K562 (cell line): ENCODE measurements at regions not wholly inside any gene's neighbourhood (a gene's known extent, or its start where the extent isn't known, plus 50 kb on each side); places are given as distances from the start of the nearest gene placed in this dataset.

Source experiments
- ATAC-seq: fragments of 200-7000 bp; cut with Tn5 transposase; 3 replicates; pipeline ENCODE4 v1.9.1; 2020; ENCODE audit warnings: moderate library complexity
- BruUV-seq: library from RNA; stranded (reverse); fragments of 400-500 nt; replicated peaks from 2 replicates; lab custom pipeline; 2021; lab: Mats Ljungman, UMichigan
- CTCF ChIA-PET: fragments of 300-600 bp; formaldehyde crosslinking; extraction: SDS; loops from one replicate; lab custom pipeline; 2021; ENCODE audit warnings: low intra/inter-chr PET ratio; lab: Yijun Ruan, JAX
- POLR2A ChIA-PET: fragments of 300-600, 350-650 bp; sonication (Branson Sonifier 250); formaldehyde crosslinking; extraction: SDS; loops from one replicate; lab custom pipeline; 2021; ENCODE audit warnings: antibody characterized with exemption, inconsistent platforms; lab: Yijun Ruan, JAX
- DNase-seq, 4 experiments: peaks; one replicate each; pipeline versions ENCODE4 v3.0.0 to v3.0.0-alpha.2; 2011 to 2018; ENCODE audit warnings: low spot score in 3 of 4, mixed read lengths in 3 of 4; ENCODE audit errors: extremely low read depth in 1 of 4
- FAIRE-seq: peaks from 2 replicates; lab custom pipeline; 2011; peaks lifted over from hg19 to GRCh38; lab: Jason Lieb, UNC
- H2AFZ ChIP-seq: 2 replicates; pipeline ENCODE4 v1.6.0; 2011; ENCODE audit warnings: low read depth, low read length, control low read depth, inconsistent platforms
- H3K27ac ChIP-seq: fragments of 200-600 bp; 3 replicates; pipeline ENCODE4 v1.8.0; 2011; ENCODE audit warnings: low read depth, mild to moderate bottlenecking, control low read depth, inconsistent platforms, low read length, moderate library complexity, mixed read lengths; ENCODE audit errors: extremely low read depth
- H3K27me3 ChIP-seq, 2 experiments: fragments of 300-600 bp in 1 of 2; 2 replicates in 1 of 2; 3 replicates in 1 of 2; pipeline versions ENCODE4 v1.6.0 to v1.8.0; 2011; ENCODE audit warnings: inconsistent platforms in 2 of 2, low read length in 2 of 2, mild to moderate bottlenecking in 1 of 2, mixed read lengths in 1 of 2, moderate library complexity in 1 of 2; ENCODE audit not compliant: control insufficient read depth in 2 of 2, insufficient read depth in 2 of 2
- H3K36me3 ChIP-seq: fragments of 300-600 bp; 3 replicates; pipeline ENCODE4 v1.8.0; 2011; ENCODE audit warnings: mild to moderate bottlenecking, low read length, inconsistent platforms; ENCODE audit not compliant: control insufficient read depth, insufficient read depth
- H3K4me1 ChIP-seq, 2 experiments: fragments of 200-600 bp in 1 of 2; replicated peaks in 1 of 2; 2 replicates in 1 of 2; 3 replicates in 1 of 2; pipeline versions ENCODE4 v1.5.1 to v1.8.0; 2011; ENCODE audit warnings: inconsistent platforms in 2 of 2, low read length in 2 of 2, mild to moderate bottlenecking in 1 of 2, mixed read lengths in 1 of 2, moderate library complexity in 1 of 2; ENCODE audit not compliant: control insufficient read depth in 2 of 2, insufficient read depth in 2 of 2
- H3K4me2 ChIP-seq: 2 replicates; pipeline ENCODE4 v1.6.1; 2011; ENCODE audit warnings: low read length, control low read depth, inconsistent platforms, mixed read lengths; ENCODE audit not compliant: insufficient read depth
- H3K4me3 ChIP-seq: fragments of 200-600 bp; sonication (generic), shearing (Covaris generic); 2 replicates; pipeline ENCODE4 v1.5.1; 2016; ENCODE audit warnings: control low read depth, inconsistent platforms
- H3K79me2 ChIP-seq: fragments of 200-600 bp; 3 replicates; pipeline ENCODE4 v1.8.0; 2011; ENCODE audit warnings: low read length, inconsistent platforms; ENCODE audit not compliant: control insufficient read depth, insufficient read depth
- H3K9ac ChIP-seq, 2 experiments: 2 replicates each; pipeline versions ENCODE4 v1.6.0 to v1.6.1; 2011; ENCODE audit warnings: low read depth in 2 of 2, low read length in 2 of 2, control low read depth in 1 of 2, inconsistent platforms in 1 of 2, mild to moderate bottlenecking in 1 of 2, mixed read lengths in 1 of 2; ENCODE audit not compliant: insufficient read depth in 1 of 2
- H3K9me1 ChIP-seq: one replicate; pipeline ENCODE4 v1.6.0; 2011; ENCODE audit warnings: inconsistent platforms, mild to moderate bottlenecking, low read length, moderate library complexity; ENCODE audit not compliant: control insufficient read depth, insufficient read depth
- H3K9me3 ChIP-seq: replicated peaks from 2 replicates; pipeline ENCODE4 v1.5.1; 2011; ENCODE audit warnings: low read depth, low read length, inconsistent platforms; ENCODE audit not compliant: control insufficient read depth, insufficient read depth
- H4K20me1 ChIP-seq: replicated peaks from 2 replicates; pipeline ENCODE4 v1.6.1; 2011; ENCODE audit warnings: low read length, inconsistent platforms, mixed read lengths; ENCODE audit not compliant: control insufficient read depth, insufficient read depth
- CLOCK ChIP-seq: fragments of 250-450 bp; sonication (Bioruptor Pico); IDR thresholded peaks from 2 replicates; pipeline ENCODE4 v1.4.0; 2020; ENCODE audit warnings: mild to moderate bottlenecking, moderate library complexity, borderline replicate concordance
- FOXJ3 ChIP-seq: sonication (generic); formaldehyde crosslinking; IDR thresholded peaks from 2 replicates; pipeline ENCODE4 v1.4.0; 2020; ENCODE audit warnings: mild to moderate bottlenecking, missing genetic modification reagents
- GTF2E2 ChIP-seq: fragments of 200-800 bp; sonication (Bioruptor generic); IDR thresholded peaks from 2 replicates; pipeline ENCODE4 v1.6.1; 2016; ENCODE audit warnings: missing genetic modification characterization, missing compliant biosample characterization
- HLTF ChIP-seq: fragments of 450-650 bp; IDR thresholded peaks from 2 replicates; pipeline ENCODE4 v1.6.1; 2016
- KDM1A ChIP-seq, 2 experiments: fragments of 450-650 bp; IDR thresholded peaks; 2 replicates each; pipeline ENCODE4 v1.6.1; 2016; ENCODE audit warnings: mild to moderate bottlenecking in 2 of 2
- NCOA2 ChIP-seq, 2 experiments: fragments of 450-650 bp; IDR thresholded peaks; 2 replicates each; pipeline ENCODE4 v1.6.1; 2018; ENCODE audit warnings: mild to moderate bottlenecking in 2 of 2, moderate library complexity in 1 of 2; ENCODE audit not compliant: partially characterized antibody in 2 of 2
- SETDB1 ChIP-seq: IDR thresholded peaks from one replicate; pipeline ENCODE4 v1.6.1; 2012; ENCODE audit warnings: low read length, control low read depth, inconsistent platforms
- SMC3 ChIP-seq: conservative IDR thresholded peaks from 2 replicates; pipeline ENCODE4 v1.6.1; 2011; ENCODE audit warnings: low read depth, low read length, improper control_type of control experiment; ENCODE audit not compliant: insufficient read depth
- SRSF3 ChIP-seq: fragments of 200-400 bp; formaldehyde crosslinking; IDR thresholded peaks from 2 replicates; pipeline ENCODE4 v1.6.1; 2016; ENCODE audit warnings: mild to moderate bottlenecking, low read length, moderate library complexity; ENCODE audit not compliant: insufficient read depth
- USF2 ChIP-seq: sonication (generic); formaldehyde crosslinking; IDR thresholded peaks from 2 replicates; pipeline ENCODE4 v1.5.0; 2020; ENCODE audit warnings: missing genetic modification reagents
- ZNF12 ChIP-seq: sonication (generic); formaldehyde crosslinking; IDR thresholded peaks from 2 replicates; pipeline ENCODE4 v1.4.0; 2020; ENCODE audit warnings: mild to moderate bottlenecking, missing genetic modification reagents
- ZNF253 ChIP-seq: fragments of 250-450 bp; sonication (Bioruptor Pico); conservative IDR thresholded peaks from 2 replicates; pipeline ENCODE4 v1.6.1; 2021; ENCODE audit warnings: mild to moderate bottlenecking
- ZNF41 ChIP-seq: fragments of 250-450 bp; sonication (Bioruptor Pico); conservative IDR thresholded peaks from 2 replicates; pipeline ENCODE4 v1.4.0; 2020; ENCODE audit warnings: mild to moderate bottlenecking
- ZNF644 ChIP-seq: fragments of 200-800 bp; sonication (Bioruptor generic); IDR thresholded peaks from 2 replicates; pipeline ENCODE4 v1.6.1; 2016; ENCODE audit warnings: low read depth, missing genetic modification characterization, missing compliant biosample characterization
- WGBS: fragments of 100-300 bp; shearing (Covaris generic); methylation state at CpG from one replicate; pipeline ENCODE4 v1.1.6; 2016; ENCODE audit warnings: low coverage, mixed read lengths; ENCODE audit not compliant: insufficient coverage; ENCODE audit errors: missing lambda C conversion rate; 5-methylcytosine and 5-hydroxymethylcytosine counted together
- in situ Hi-C: fragments of 300-500 bp; cut with MboI; formaldehyde crosslinking; loops from 4 replicates; pipeline ENCODE4 v1.15.0; 2018; ENCODE audit warnings: inconsistent platforms, mixed read lengths
- intact Hi-C: fragments of 100-400 bp; cut with micrococcal nuclease; formaldehyde crosslinking; loops from 2 replicates; pipeline ENCODE4 v1.14.2; 2022

GRCh38 chr2:105682401-105682800 lies 62.3 kb upstream of the NCK2 start:
- no peaks in the 10 kb centered on the region for H3K79me2 ChIP-seq
- DNase-seq (no peak), ATAC-seq (no peak), FAIRE-seq (no peak)
- H3K27me3 ChIP-seq, result no peaks in the 10 kb centered on the region; a peak in 1 of 5 replicates
- H3K9me1 ChIP-seq, result no peaks in the 10 kb centered on the region
- no peak overlapping the region for H2AFZ ChIP-seq
- 40% methylated on average over 6 of the region's 6 CpGs for WGBS
- H3K9ac ChIP-seq, result no peak overlapping the region
- no peaks in the 10 kb centered on the region for H3K9me3 ChIP-seq
- in situ Hi-C loops (no loop called here), intact Hi-C loops (no loop called here)
- H3K36me3 ChIP-seq, result no peaks in the 10 kb centered on the region
- POLR2A ChIA-PET, result interaction anchor here (0.6 to 0.7 kb wide), 2 partner anchors 21 to 938 kb away, joined by 3 read pairs; no protein-coding TSS in a partner anchor
- no peaks in the 10 kb centered on the region for H4K20me1 ChIP-seq
- H3K27ac ChIP-seq, result no peak overlapping the region
- no peaks in the 10 kb centered on the region for H3K4me1 ChIP-seq
- BruUV-seq, result no TSS peak
- no peak overlapping the region for H3K4me3 ChIP-seq
- no peak overlapping the region for H3K4me2 ChIP-seq
- CTCF ChIA-PET, result no interaction called here
- no peak for TF ChIP-seq NCOA2 (IDR thresholded peaks at IDR 0.05; ENCODE audit: partially characterized antibody in 2 of 2)
- TF ChIP-seq ZNF253, result no peak
- no peak for TF ChIP-seq ZNF41 (CRISPR knock-in tag)
- no peak for TF ChIP-seq KDM1A (IDR thresholded peaks at IDR 0.05)
- no peak for TF ChIP-seq HLTF
- no peak for TF ChIP-seq FOXJ3 (CRISPR knock-in tag)
- no peak for TF ChIP-seq CLOCK (CRISPR knock-in tag)
- TF ChIP-seq SETDB1, result no peak
- no peak for TF ChIP-seq GTF2E2 (tag)
- no peak for TF ChIP-seq SMC3
- no peak for TF ChIP-seq ZNF644 (tag)
- TF ChIP-seq ZNF12, result no peak
- no peak for TF ChIP-seq USF2 (CRISPR knock-in tag)
- no peak for TF ChIP-seq SRSF3
